Esophagus squamous epithelium (tissue), 4 donors: ENCODE measurements at regions not wholly inside any gene's neighbourhood (a gene's known extent, or its start where the extent isn't known, plus 50 kb on each side); places are given as distances from the start of the nearest gene placed in this dataset.

Experiments
- POLR2A ChIP-seq, 4 donors: fragments of 450-650 bp; IDR thresholded peaks; one replicate each; pipeline ENCODE4 v1.6.1; 2017; ENCODE audit warnings: antibody characterized with exemption in 4 of 4, mild to moderate bottlenecking in 4 of 4, moderate library complexity in 3 of 4
- TF ChIP-seq, protein P1 (sequence below), 6 experiments: fragments of 450-650 bp in 4 of 6; fragments of 200-600 bp in 2 of 6; sonication (generic) in 2 of 6; IDR thresholded peaks; one replicate each; pipeline ENCODE4 v1.5.1; 2016 to 2019; ENCODE audit warnings: antibody characterized with exemption in 6 of 6, mild to moderate bottlenecking in 4 of 6, moderate library complexity in 4 of 6

GRCh38 chr2:76283350-76283749, 572.6 kb upstream of the GCFC2 start:
- TF ChIP-seq, protein P1, sequence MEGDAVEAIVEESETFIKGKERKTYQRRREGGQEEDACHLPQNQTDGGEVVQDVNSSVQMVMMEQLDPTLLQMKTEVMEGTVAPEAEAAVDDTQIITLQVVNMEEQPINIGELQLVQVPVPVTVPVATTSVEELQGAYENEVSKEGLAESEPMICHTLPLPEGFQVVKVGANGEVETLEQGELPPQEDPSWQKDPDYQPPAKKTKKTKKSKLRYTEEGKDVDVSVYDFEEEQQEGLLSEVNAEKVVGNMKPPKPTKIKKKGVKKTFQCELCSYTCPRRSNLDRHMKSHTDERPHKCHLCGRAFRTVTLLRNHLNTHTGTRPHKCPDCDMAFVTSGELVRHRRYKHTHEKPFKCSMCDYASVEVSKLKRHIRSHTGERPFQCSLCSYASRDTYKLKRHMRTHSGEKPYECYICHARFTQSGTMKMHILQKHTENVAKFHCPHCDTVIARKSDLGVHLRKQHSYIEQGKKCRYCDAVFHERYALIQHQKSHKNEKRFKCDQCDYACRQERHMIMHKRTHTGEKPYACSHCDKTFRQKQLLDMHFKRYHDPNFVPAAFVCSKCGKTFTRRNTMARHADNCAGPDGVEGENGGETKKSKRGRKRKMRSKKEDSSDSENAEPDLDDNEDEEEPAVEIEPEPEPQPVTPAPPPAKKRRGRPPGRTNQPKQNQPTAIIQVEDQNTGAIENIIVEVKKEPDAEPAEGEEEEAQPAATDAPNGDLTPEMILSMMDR (IDR thresholded peaks at IDR 0.05) = no peak
- no peak for TF ChIP-seq POLR2A (IDR thresholded peaks at IDR 0.05)
